Stimulated activated CD4-positive, alpha-beta T cell treated with anti-CD3 and anti-CD28 coated beads, TNF-alpha, amount 100 ng/mL, for 1 hour (primary cell): ENCODE measurements at regions not wholly inside any gene's neighbourhood (a gene's known extent, or its start where the extent isn't known, plus 50 kb on each side); places are given as distances from the start of the nearest gene placed in this dataset.

Experiments used
- DNase-seq, 3 donors: peaks; one replicate each; pipeline ENCODE4 v3.0.0-alpha.2; 2020; ENCODE audit warnings: low read depth in 3 of 3, low spot score in 1 of 3

DNA sequence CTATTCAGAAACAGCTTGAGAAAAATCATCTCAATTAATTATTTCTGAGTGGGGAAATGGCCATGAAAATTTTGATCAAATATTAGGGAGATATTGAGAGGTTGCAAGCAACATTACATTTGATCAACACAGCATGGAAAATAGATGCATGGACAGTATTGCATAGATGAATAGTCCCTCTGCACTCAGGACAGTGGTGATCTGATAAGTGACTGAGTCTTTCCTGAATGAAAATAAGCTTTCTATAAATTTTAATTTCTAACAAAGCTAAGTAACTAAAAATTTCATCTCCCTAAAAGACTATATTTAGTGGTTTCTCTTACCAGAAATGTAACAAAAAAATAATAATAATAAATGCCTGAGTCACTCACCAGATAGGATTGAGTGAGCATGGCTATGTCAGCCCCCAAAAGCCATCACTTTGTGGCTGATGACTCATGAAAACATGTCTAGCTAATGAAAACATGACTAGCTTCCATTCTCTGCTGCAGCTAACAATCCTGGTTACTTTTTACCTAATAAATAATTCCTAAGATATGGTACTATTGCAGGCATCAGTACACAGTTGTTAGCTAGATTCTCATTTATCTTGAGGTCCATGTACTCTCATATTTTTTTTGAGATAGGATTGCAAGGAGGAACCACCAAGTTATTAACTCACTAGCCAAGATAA is 1294.8 kb upstream of the ACO1 start:
- DNase-seq, result no peak

DNA sequence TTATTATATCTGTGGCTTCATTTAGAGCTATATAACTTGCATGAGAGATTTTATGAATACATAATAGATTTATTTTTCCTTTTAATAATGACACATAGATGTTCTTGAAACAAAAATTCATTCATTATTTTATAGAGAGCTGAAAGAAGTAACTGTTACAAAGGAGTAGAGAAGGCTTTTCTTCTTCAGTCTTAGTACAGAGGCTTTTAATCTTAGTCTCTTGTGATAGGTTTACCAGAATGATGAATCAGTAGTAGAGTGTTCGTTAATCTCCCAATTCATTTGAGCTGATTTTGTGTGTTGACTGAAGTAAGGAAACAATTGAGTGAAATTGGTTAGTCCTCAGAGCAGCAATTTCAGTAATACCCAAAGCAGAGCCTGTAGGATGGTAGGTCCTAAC is 1284.1 kb upstream of the ACO1 start:
- no peak for DNase-seq

DNA sequence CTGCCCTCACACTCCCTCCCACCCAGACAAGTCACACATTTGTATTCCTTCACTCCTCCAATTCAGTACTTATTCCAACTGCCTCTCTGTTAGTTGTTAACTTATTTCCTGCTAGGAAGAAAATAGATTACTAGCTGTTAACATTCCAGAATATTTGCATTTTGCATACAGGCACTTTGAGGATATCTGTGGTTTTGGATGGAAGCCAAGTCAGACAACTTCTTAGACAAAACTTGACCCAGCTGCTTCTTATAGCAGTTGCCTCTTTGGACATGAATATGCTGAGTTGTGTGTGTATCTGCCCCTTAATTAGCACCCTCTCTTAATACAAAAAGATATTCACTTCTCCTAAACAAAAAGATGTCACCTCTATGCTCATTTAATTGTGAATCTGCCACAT is 1280.6 kb upstream of the ACO1 start:
- no peak for DNase-seq

DNA sequence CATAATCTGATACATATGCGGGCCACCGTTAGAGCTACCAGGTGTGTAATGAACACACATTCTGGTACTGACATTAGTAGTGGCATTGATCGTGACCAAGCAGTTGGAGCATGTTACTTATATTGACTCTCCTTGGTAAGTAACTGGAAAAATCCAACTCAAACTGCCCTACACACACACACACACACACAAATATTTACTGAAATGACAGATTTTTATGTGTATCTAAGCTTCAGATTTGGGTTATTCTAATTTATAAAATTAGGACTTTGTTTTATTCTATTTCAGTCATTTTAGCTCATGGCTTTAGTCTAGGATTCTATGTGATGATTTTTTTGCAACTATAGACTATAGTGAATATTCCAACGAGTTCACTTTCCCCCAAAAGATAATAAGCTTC is 1280.2 kb upstream of the ACO1 start:
- DNase-seq, result no peak

DNA sequence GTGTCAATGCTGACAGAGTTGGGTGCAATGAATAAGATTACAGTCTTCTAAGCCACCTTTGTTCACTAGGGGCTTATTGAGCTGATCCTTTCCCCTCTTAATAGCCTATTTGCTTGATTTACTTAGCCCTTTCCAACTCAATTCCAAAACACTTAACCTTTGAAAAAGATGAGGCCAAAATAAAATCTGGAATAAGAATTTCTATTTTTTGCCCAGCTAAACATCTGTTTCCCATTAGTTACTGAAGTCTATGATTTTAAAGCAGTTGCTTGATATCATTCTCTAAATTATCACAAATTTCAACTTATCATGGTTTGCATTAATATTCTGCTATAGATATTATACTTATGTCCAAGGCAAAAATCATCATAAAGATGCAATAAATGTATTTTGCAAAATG is 1272.0 kb upstream of the ACO1 start:
- DNase-seq, result no peak

DNA sequence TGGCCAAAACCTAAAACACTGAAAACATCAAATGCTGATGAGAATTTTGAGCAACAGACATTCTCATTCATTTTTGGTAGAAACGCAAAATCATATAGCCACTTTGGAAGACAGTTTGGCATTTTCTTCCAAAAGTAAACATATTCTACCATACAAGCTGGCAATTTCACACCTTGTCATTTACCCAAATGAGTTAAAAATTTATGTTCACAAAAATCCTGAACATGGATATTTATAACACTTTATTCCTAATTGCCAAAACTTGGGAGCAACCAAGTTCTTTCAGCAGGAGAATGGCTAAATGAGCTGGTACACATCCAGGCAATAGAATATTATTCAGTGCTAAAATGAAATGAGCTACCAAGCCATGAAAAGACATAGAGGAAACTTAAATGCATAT is 1270.1 kb upstream of the ACO1 start:
- DNase-seq, result no peak

DNA sequence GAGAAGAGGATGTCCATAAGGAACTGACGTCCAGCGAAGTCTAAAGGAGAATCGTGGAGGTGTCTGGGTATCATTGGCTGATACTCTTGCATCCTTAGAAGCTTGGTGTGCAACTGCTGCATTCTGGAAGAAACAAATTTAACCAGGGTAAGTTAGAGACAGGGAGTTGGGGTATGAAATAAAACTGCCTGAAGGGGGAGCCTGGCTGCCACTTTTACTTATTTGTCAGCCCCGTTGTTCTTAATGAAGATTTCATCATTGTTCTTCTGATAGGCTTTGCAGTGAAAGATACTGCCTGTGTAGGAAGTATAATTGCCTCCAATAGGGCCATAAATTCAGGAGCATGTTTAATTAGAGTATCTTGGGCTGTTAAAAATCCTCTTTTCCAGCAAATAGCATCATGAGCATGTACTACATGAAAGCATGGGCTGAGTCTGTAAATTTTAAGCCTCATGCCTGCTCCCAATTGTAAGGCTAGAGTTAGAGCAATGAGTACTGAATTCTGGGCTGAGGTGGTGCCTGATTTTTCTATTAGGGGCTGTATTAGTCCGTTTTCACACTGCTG is 1264.5 kb upstream of the ACO1 start:
- DNase-seq, result peak in 1 of 3 donors; percentile 2

DNA sequence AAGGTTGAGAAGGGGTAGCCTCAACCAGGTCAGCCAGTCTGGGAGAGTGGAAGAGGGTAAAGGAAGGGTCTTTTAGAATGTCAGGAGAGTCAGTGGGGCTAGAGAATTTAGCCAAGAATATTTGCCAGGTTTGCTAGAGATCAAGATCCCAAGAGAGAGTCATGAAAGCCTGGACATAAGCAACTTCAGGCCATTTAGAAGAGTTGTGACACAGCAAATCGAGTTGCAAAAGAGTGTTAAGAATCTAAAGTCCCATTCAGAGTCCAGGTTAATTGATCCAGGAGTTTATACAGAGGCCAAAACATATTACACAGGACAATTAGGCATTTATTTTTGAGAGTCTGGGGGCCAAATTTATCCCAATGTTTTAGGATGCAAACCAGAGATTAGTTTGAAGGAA is 1260.1 kb upstream of the ACO1 start:
- no peak for DNase-seq

DNA sequence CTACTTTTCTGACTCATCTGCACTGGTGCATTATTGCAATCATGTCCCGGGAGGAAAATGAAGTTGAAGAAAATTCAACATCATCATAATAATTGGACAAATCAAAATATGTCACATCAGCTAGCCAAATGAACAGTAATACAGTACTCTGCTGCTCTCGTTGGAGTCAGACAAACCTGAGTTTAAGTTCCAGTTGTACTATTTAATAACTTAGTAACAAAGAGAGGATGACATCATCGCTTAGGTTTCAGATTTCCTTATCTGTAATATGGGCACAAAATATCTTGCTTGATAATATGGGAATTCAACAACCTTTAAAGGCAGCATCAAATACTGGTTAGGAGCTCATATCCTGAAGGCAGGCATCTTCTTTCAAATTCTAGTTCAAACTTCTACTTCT is 1248.9 kb upstream of the ACO1 start:
- no peak for DNase-seq

DNA sequence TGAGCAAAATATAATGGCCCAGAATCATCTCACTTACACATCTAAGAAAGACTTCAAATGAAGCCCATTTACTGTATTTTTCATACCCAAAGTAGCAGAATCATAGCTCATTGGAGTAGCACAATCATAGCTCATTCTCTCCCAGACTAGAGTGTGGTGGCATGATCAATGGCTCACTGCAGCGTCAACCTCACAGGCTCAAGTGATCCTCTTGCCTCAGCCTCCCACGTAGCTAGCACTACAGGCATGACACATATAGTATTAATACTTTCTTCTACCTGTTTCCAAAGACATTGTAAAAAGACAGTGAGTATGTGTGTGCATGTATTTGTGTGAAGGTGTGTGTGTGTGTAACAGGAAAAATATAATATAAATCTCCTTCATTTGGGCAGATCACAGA is 1247.9 kb upstream of the ACO1 start:
- no peak for DNase-seq

DNA sequence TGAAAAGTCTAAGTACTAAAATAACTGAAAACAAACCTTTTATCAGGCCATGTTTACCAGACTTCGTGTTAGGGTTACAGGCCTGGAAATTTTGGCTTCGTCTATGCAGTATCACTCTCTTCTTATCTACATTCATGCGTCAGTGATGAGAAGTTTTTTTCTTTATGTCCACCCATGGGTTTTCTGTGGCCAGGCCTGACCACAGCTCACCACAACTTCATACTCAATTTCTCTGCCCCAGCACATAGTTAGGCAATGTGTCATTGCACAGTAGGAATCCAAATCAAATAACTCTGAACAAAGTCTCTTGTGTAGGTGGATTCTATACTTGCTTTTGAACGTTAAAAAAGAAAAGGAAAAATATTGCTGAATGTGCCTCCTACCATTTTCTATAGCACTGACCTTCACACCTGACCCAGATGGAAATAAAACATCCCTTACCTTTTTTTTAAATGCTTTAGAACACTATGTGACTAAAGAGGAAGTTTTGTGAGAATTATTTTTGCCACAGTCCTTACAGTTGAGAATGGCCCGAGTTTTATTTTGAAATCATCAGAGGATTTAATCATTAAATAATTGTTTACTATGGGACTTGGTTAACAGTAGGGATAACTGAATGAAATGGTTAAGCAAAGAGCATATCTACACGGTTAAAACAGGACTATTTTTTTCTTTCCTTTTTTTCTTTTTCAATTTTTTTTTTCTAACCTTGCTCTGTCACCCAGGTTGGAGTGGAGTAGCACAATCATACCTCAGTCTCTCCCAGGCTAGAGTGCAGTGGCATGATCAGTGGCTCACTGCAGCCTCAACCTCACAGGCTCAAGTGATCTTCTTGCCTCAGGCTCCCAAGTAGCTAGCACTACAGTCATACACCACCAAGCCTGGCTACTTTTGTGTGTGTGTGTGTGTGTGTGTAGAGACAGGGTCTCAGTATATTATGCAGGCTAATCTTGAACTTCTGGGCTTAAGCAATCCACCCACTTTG is 1247.0 kb upstream of the ACO1 start:
- no peak for DNase-seq

DNA sequence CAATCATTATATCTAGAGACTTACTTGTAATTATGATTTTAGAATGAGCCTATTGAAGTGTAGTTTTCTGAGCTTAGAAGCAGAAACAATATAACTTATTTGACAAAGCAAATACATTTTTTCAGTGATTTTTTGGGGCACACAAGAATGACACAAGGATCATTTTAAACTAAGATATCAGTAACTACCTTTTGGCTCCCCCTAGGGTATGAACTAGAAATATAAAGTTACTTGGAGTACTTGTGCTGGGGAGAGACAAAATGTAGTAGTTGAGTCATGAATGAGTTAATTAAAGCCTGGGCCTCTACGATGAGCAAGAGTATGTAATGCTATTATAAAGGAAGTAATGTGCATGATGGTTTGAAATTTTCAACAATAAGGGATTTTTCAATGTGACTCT is 1244.1 kb upstream of the ACO1 start:
- DNase-seq, result no peak

DNA sequence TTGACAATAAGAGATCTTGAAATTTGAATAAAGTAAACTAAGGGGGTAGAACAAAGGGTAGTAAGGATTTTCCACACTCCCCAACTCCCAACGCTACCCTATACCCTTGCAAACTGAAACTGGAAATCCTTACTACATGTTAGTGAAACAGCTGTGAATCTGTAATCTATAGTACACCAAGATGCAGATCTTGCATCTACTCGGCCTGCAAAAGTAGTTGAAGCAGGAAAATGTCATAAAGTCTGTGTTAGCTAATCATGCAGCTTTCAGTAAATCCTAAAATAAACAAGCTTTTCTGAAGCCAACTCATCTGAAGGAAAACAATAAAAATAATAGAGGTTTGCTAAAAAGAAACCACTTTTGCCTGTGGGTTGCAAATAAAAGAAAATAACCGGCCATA is 1242.0 kb upstream of the ACO1 start:
- no peak for DNase-seq

DNA sequence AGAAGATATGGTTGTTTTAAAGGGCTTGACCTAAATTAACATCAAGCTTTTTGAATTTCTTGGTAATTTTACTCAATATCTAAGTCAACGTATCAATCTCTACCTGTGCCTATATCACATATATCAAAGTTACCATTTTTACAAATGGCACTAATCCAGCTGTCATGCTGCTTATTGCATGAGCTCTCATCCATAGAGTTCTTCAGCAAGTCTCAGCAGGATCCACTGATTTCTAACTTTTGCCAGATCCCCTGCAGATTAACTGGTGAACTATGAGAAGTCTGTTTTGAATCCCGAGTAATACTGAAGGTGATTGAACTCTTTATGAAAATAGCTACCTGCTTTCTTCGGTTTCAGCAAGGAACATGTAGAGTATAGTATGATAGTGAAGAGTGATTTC is 1239.8 kb upstream of the ACO1 start:
- DNase-seq, result no peak

DNA sequence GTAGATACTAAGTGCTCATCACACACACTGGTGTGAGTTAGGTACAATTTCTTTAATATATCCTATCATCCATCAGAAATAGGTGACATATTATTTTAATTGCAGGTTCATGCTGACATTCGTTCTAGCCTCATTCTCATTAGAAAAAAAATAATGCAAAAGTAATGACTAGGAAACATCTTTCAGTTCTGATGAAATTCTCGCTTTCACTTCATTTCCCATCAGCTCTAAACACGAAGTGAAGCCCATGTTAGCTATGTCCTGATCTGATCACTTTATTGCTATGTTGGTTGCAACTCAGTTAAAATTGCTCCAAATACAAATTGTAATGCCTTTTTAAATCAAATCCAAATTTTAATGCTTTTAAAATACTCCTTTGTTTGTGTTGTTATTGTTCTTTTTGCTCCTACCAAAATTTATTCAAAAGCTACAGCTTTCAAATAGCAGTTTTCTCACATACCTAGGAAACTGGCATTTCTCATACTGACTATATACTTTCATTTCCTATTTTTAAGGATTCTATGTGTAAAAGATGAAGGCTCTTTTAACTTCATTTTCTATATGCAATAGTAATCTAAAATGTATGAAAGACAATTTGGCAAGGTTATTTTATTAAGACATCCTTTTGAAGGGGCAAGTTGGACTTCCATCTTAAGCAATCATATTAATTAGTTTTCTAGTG is 1237.8 kb upstream of the ACO1 start:
- DNase-seq, result no peak

DNA sequence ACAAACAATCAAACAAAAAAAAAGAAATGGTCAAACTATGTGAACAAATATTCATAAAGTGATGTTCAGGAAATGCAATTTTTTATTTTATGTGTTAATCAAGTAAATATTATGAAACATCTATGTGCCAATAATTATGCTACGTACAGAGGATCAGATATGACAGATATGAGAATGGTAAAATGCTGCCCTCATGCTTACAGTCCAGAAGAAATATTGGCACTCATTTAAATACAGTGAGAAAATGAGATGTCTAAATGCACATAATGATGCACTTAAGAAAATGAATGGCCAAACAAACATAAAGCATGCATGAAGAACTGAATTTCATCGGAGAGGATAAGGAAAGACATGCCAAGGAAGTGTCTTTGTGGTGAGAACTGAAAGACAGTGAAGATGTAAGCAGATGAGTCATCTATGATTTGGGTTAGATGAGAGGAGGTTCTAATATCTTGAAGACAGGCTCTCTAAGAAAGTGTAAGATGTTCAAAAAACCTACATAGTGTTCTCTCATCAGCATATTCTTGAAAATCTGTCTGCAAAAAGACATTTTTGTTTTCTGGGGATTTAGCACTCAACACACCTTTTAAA is 1231.1 kb upstream of the ACO1 start:
- DNase-seq, result no peak

DNA sequence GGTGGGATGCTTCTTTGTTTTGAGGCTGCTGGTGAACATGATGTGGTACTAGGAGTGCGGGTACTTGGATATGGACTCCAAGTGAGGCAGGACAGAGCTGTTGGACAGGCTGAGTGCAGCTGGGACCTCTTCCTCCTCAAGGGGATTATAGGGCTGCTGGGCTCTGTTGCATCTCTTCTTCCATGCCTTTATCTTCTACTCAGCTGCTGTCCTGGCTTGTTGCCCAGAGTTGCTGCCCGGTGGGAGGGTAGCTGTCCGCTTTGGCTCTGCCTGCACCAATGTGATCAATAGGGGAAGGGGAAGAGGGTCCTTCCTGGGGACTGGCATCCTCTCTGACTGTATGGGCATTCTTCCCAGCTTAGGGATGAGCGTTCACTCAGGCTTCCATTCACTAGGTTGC is 1217.9 kb upstream of the ACO1 start:
- DNase-seq, result no peak

DNA sequence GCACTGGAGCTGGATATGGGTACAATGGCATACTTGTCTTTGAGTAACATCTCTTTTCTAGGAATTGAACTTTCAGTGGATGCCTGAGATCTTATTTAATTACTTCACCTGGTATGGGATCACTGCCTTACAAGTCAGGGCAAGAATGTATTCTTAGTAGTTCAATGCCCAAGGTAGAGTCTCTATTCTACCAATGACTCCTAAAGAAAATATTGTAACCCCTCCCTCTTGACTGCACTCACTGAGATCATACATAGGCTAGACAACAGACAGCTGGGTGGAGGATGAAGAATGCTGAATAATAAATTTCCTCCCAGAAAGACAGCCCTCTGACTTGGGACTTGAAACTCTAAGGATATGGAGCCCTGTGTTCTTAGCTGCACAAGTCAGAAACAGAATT is 1216.3 kb upstream of the ACO1 start:
- DNase-seq, result no peak

DNA sequence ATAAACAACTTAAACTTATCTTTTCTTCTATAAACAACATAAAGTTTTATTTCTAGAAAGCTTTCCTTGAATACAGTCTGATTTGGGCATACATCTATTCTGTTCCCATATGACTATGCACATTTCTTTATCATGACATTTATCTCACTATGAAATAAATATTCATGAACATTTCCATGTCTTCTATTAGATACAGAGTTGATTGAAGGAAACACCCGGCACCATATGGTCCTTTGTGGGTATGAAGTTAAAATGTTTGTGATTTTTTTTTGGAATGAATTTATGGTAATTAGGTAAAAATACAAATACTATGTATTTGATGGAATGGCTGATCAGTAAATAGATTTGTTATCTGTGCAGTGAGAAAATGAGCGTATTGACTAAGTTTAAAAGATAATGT is 1209.8 kb upstream of the ACO1 start:
- DNase-seq, result no peak

DNA sequence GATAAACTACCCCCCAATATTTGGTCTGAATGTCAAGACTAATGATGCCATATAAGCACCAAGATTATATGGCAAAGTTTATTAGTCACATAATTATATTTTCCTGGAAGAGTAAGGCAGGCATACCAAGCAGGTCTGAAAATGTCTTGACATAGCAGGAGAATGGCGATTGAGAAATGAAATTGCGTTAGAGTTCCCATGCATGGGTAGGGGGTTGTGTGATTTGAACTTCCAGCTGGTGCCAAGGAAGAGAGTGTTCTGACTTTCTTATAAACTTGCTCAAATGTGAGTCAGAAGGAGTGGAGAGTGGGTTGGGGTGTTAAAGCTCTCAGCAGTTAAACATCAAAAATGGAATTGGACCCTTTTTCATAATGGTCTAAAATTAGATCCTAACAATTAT is 1200.6 kb upstream of the ACO1 start:
- no peak for DNase-seq

DNA sequence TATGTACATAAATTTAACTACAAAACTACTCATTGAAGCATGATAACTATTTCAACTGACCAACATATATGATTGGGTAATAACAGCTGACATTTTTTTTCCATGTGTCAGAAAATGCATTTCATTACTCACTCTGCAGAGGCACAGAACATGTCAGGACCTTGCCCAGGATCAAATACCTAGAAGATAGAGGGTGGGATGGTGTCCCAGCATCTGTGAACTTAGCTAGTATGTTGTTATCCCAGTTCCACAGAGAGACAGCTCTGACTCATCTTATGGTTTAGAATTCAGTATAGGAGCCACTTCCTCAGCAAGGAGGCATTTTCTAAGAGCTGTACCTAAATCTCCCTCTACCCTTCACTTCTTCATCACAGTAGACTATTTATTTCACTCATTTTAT is 1198.6 kb upstream of the ACO1 start:
- no peak for DNase-seq
